ENCODE measurements at regions not wholly inside any gene's neighbourhood (a gene's known extent, or its start where the extent isn't known, plus 50 kb on each side); places are given as distances from the start of the nearest gene placed in this dataset.

DNA sequence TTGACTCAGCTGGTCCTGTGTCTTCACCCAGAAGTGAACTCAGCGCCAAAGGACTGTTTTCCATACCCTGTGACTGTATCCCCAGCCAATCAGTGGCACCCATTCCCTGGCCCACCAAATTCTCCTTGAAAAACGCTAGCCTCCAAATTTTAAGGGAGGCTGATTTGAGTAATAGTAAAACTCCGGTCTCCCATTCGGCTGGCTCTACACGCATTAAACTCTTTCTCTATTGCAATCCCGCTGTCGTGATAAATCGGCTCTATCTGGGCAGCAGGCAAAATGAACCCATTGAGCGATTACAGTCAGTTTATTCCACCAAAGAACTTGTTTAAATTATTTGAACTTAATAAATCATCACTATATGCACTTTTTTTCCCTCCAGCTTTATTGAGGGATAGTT is 55.9 kb upstream of the PPP1R26 start:
- Histone ChIP-seq H3K4me1 (no peaks in the 10 kb centered on the region), H3K9me3 (peaks cover 0 to 7% (median 2%) of the 10 kb centered on the region in 4 donors), H3K4me3 (no peak overlapping the region), H3K27ac (replicated peaks in 1 of 4) (no peak overlapping the region), H3K27me3 (peaks cover 0 to 56% (median 0%) of the 10 kb centered on the region in 4 donors), H3K36me3 (no peaks in the 10 kb centered on the region)
- DNase-seq (ENCODE audit: extremely low spot score): no peak
- TF ChIP-seq, protein P1, sequence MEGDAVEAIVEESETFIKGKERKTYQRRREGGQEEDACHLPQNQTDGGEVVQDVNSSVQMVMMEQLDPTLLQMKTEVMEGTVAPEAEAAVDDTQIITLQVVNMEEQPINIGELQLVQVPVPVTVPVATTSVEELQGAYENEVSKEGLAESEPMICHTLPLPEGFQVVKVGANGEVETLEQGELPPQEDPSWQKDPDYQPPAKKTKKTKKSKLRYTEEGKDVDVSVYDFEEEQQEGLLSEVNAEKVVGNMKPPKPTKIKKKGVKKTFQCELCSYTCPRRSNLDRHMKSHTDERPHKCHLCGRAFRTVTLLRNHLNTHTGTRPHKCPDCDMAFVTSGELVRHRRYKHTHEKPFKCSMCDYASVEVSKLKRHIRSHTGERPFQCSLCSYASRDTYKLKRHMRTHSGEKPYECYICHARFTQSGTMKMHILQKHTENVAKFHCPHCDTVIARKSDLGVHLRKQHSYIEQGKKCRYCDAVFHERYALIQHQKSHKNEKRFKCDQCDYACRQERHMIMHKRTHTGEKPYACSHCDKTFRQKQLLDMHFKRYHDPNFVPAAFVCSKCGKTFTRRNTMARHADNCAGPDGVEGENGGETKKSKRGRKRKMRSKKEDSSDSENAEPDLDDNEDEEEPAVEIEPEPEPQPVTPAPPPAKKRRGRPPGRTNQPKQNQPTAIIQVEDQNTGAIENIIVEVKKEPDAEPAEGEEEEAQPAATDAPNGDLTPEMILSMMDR (IDR thresholded peaks at IDR 0.05): no peak
- no peak for TF ChIP-seq EP300 (IDR thresholded peaks at IDR 0.05)
- no peak for TF ChIP-seq POLR2AphosphoS5 (IDR thresholded peaks at IDR 0.05)
- no peak for TF ChIP-seq POLR2A (IDR thresholded peaks at IDR 0.05; ENCODE audit: low read depth)
- WGBS: 93% methylated on average over 9 of the region's 9 CpGs
- intact Hi-C loops (cut with DNase I): no loop called here
